Colonic mucosa (tissue), 4 donors: ENCODE measurements at regions not wholly inside any gene's neighbourhood (a gene's known extent, or its start where the extent isn't known, plus 50 kb on each side); places are given as distances from the start of the nearest gene placed in this dataset.

Source experiments
- DNase-seq: peaks from one replicate; pipeline ENCODE4 v3.0.0-alpha.2; 2020
- H3K27ac ChIP-seq: fragments of 200-600 bp; one replicate; pipeline ENCODE4 v1.8.0; 2021
- H3K27me3 ChIP-seq: fragments of 200-600 bp; one replicate; pipeline ENCODE4 v1.8.0; 2021
- H3K36me3 ChIP-seq: fragments of 200-600 bp; one replicate; pipeline ENCODE4 v1.8.0; 2021
- H3K4me1 ChIP-seq: fragments of 200-600 bp; one replicate; pipeline ENCODE4 v1.8.0; 2021; ENCODE audit warnings: mild to moderate bottlenecking
- H3K4me3 ChIP-seq: fragments of 200-600 bp; one replicate; pipeline ENCODE4 v1.8.0; 2021
- H3K9ac ChIP-seq, 2 donors: one replicate each; pipeline ENCODE4 v1.7.0; 2013; ENCODE audit warnings: control low read depth in 2 of 2, low read depth in 2 of 2, low read length in 2 of 2
- H3K9me3 ChIP-seq: fragments of 200-600 bp; one replicate; pipeline ENCODE4 v1.8.0; 2021
- CTCF ChIP-seq: fragments of 200-600 bp; IDR thresholded peaks from one replicate; pipeline ENCODE4 v1.8.0; 2022; ENCODE audit warnings: antibody characterized with exemption, mild to moderate bottlenecking
- intact Hi-C: fragments of 100-400 bp; cut with DNase I; formaldehyde crosslinking; loops from one replicate; pipeline ENCODE4 v1.14.1; 2022
- donor health status: healthy.
- donor health status: DM: no; HTN: no; CAD: no.
- donor health status: DM: no; HTN: no; CAD: no.

- DNase-seq, result no peak
- TF ChIP-seq CTCF, result no peak
- intact Hi-C loops, result no loop called here
- no peak overlapping the region for H3K4me3 ChIP-seq
- H3K4me1 ChIP-seq, result no peaks in the 10 kb centered on the region
- no peaks in the 10 kb centered on the region for H3K36me3 ChIP-seq
- no peaks in the 10 kb centered on the region for H3K9me3 ChIP-seq
- no peak overlapping the region for H3K9ac ChIP-seq
- no peaks in the 10 kb centered on the region for H3K27me3 ChIP-seq
- no peak overlapping the region for H3K27ac ChIP-seq
Observed at GRCh38 chr6:9461188-9461587, 953.7 kb downstream of the TFAP2A start.

- Histone ChIP-seq H3K27ac (no peak overlapping the region), H3K4me1 (no peaks in the 10 kb centered on the region), H3K9ac (no peak overlapping the region), H3K9me3 (no peaks in the 10 kb centered on the region), H3K36me3 (no peaks in the 10 kb centered on the region), H3K4me3 (no peak overlapping the region), H3K27me3 (no peaks in the 10 kb centered on the region)
- no peak for TF ChIP-seq CTCF
- intact Hi-C loops, result no loop called here
- DNase-seq, result no peak
Observed at GRCh38 chr6:9458424-9458823, 956.5 kb downstream of the TFAP2A start.

- no peaks in the 10 kb centered on the region for H3K36me3 ChIP-seq
- no peak overlapping the region for H3K4me3 ChIP-seq
- DNase-seq, result no peak
- H3K9me3 ChIP-seq, result no peaks in the 10 kb centered on the region
- intact Hi-C loops, result no loop called here
- no peaks in the 10 kb centered on the region for H3K4me1 ChIP-seq
- TF ChIP-seq CTCF, result no peak
- no peak overlapping the region for H3K9ac ChIP-seq
- H3K27ac ChIP-seq, result no peak overlapping the region
- H3K27me3 ChIP-seq, result no peaks in the 10 kb centered on the region
Observed at GRCh38 chr6:9455864-9456658, 958.8 kb downstream of the TFAP2A start.

GRCh38 chr6:9439621-9440330 lies 975.1 kb downstream of the TFAP2A start:
- H3K9ac ChIP-seq, result no peak overlapping the region
- H3K27ac ChIP-seq, result no peak overlapping the region
- TF ChIP-seq CTCF, result no peak
- H3K4me3 ChIP-seq, result no peak overlapping the region
- H3K27me3 ChIP-seq, result no peaks in the 10 kb centered on the region
- no peaks in the 10 kb centered on the region for H3K4me1 ChIP-seq
- no peaks in the 10 kb centered on the region for H3K36me3 ChIP-seq
- no peaks in the 10 kb centered on the region for H3K9me3 ChIP-seq
- intact Hi-C loops, result no loop called here
- no peak for DNase-seq

- Histone ChIP-seq H3K27me3 (no peaks in the 10 kb centered on the region), H3K36me3 (no peaks in the 10 kb centered on the region), H3K9me3 (no peaks in the 10 kb centered on the region), H3K9ac (no peak overlapping the region), H3K4me3 (no peak overlapping the region), H3K27ac (no peak overlapping the region), H3K4me1 (no peaks in the 10 kb centered on the region)
- DNase-seq, result no peak
- TF ChIP-seq CTCF, result no peak
- intact Hi-C loops, result no loop called here
Observed at GRCh38 chr6:9437836-9438235, 977.0 kb downstream of the TFAP2A start.
